ENCODE measurements at regions not wholly inside any gene's neighbourhood (a gene's known extent, or its start where the extent isn't known, plus 50 kb on each side); places are given as distances from the start of the nearest gene placed in this dataset.

- intact Hi-C loops (cut with DNase I): no loop called here
- no peak overlapping the region for H3K9ac ChIP-seq (ENCODE audit: low read depth in 2 of 2, low read length in 2 of 2)
- no peaks in the 10 kb centered on the region for H3K4me1 ChIP-seq
- H3K36me3 ChIP-seq: no peaks in the 10 kb centered on the region
- no peak for DNase-seq
- no peaks in the 10 kb centered on the region for H3K27me3 ChIP-seq
- no peak overlapping the region for H3K27ac ChIP-seq
- no peak overlapping the region for H3K4me3 ChIP-seq
- TF ChIP-seq, protein P1, sequence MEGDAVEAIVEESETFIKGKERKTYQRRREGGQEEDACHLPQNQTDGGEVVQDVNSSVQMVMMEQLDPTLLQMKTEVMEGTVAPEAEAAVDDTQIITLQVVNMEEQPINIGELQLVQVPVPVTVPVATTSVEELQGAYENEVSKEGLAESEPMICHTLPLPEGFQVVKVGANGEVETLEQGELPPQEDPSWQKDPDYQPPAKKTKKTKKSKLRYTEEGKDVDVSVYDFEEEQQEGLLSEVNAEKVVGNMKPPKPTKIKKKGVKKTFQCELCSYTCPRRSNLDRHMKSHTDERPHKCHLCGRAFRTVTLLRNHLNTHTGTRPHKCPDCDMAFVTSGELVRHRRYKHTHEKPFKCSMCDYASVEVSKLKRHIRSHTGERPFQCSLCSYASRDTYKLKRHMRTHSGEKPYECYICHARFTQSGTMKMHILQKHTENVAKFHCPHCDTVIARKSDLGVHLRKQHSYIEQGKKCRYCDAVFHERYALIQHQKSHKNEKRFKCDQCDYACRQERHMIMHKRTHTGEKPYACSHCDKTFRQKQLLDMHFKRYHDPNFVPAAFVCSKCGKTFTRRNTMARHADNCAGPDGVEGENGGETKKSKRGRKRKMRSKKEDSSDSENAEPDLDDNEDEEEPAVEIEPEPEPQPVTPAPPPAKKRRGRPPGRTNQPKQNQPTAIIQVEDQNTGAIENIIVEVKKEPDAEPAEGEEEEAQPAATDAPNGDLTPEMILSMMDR (IDR thresholded peaks at IDR 0.05): no peak
- H3K9me3 ChIP-seq: no peaks in the 10 kb centered on the region
Observed at GRCh38 chr5:174397206-174397605, 327.2 kb upstream of the MSX2 start.

GRCh38 chr5:174398171-174398570 is 326.2 kb upstream of the MSX2 start:
- Histone ChIP-seq H3K9me3 (no peaks in the 10 kb centered on the region), H3K9ac (ENCODE audit: low read depth in 2 of 2, low read length in 2 of 2) (no peak overlapping the region), H3K4me3 (no peak overlapping the region), H3K27me3 (no peaks in the 10 kb centered on the region), H3K27ac (no peak overlapping the region), H3K4me1 (no peaks in the 10 kb centered on the region), H3K36me3 (no peaks in the 10 kb centered on the region)
- DNase-seq: no peak
- intact Hi-C loops (cut with DNase I): no loop called here
- TF ChIP-seq, protein P1 (IDR thresholded peaks at IDR 0.05): no peak

DNA sequence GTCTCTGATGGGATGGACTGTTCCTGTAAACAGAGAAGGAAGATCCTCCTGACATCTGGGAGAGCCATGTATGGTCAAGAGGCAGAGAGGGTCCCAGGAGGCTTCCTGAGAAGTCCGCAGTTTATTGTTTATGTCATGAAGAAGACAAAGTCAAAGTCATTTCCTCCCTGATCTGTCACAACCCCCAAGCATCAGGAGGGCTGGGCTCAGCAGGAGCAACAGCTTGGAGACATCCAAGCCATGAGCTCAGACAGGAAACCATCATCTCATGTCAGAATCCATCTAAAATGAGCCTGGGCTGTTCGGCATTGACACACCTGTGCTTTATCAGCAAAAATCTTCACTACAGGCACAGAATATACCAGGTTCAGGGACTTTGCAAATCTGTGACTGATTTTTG is 325.0 kb upstream of the MSX2 start:
- no peaks in the 10 kb centered on the region for H3K9me3 ChIP-seq
- no peak overlapping the region for H3K27ac ChIP-seq
- H3K27me3 ChIP-seq: no peaks in the 10 kb centered on the region
- intact Hi-C loops (cut with DNase I): no loop called here
- H3K4me1 ChIP-seq: no peaks in the 10 kb centered on the region
- H3K36me3 ChIP-seq: no peaks in the 10 kb centered on the region
- TF ChIP-seq, protein P1 (IDR thresholded peaks at IDR 0.05): no peak
- DNase-seq: no peak
- no peak overlapping the region for H3K9ac ChIP-seq (ENCODE audit: low read depth in 2 of 2, low read length in 2 of 2)
- no peak overlapping the region for H3K4me3 ChIP-seq

GRCh38 chr5:174400461-174400860 is 323.9 kb upstream of the MSX2 start:
- no peaks in the 10 kb centered on the region for H3K27me3 ChIP-seq

DNA sequence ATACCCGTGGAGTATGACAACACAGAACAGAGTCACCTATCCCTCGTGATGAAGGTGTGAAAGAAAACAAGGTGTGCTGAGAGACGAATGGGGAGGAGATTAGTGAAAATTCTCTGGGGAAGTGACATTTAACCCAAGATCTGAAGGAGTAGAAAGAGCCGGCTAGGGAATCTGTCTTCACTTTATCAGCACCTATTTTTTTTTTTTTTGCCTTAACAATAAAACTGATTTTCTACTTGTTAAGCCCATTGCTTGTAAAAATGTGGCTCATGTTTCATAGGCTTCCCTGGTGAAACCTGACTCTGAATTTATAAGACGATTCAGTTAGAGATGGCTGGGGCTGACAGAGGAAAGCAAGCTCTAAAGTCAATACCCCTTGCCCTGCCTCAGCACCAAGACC is 322.6 kb upstream of the MSX2 start:
- no peaks in the 10 kb centered on the region for H3K27me3 ChIP-seq
- TF ChIP-seq, protein P1 (IDR thresholded peaks at IDR 0.05): no peak

More at GRCh38 chr5:174400461-174400860, 323.9 kb upstream of the MSX2 start:
- no peaks in the 10 kb centered on the region for H3K36me3 ChIP-seq
- intact Hi-C loops (cut with DNase I): no loop called here
- no peaks in the 10 kb centered on the region for H3K4me1 ChIP-seq
- no peak overlapping the region for H3K27ac ChIP-seq
- no peaks in the 10 kb centered on the region for H3K9me3 ChIP-seq
- H3K4me3 ChIP-seq: no peak overlapping the region
- no peak overlapping the region for H3K9ac ChIP-seq (ENCODE audit: low read depth in 2 of 2, low read length in 2 of 2)
- DNase-seq: no peak
- TF ChIP-seq, protein P1 (IDR thresholded peaks at IDR 0.05): no peak

More for the DNA sequence above, 322.6 kb upstream of the MSX2 start:
- Histone ChIP-seq H3K9ac (ENCODE audit: low read depth in 2 of 2, low read length in 2 of 2) (no peak overlapping the region), H3K9me3 (no peaks in the 10 kb centered on the region), H3K27ac (no peak overlapping the region), H3K4me1 (no peaks in the 10 kb centered on the region), H3K4me3 (no peak overlapping the region), H3K36me3 (no peaks in the 10 kb centered on the region)
- no peak for DNase-seq
- intact Hi-C loops (cut with DNase I): no loop called here
